ENCODE measurements at regions not wholly inside any gene's neighbourhood (a gene's known extent, or its start where the extent isn't known, plus 50 kb on each side); places are given as distances from the start of the nearest gene placed in this dataset.

- H3K4me3 ChIP-seq (ENCODE audit: control insufficient read depth, low read depth, low read length): no peak overlapping the region
- no peak for DNase-seq (ENCODE audit: low read depth)
- no peak for TF ChIP-seq CTCF (conservative IDR thresholded peaks at IDR 0.05; ENCODE audit: control insufficient read depth, insufficient read depth, low read depth, low read length)
These were observed 205.9 kb upstream of the MSX2 start for GRCh38 chr5:174518512-174518911.

- DNase-seq (ENCODE audit: low read depth): no peak
- H3K4me3 ChIP-seq (ENCODE audit: control insufficient read depth, low read depth, low read length): no peak overlapping the region
- TF ChIP-seq CTCF (conservative IDR thresholded peaks at IDR 0.05; ENCODE audit: control insufficient read depth, insufficient read depth, low read depth, low read length): no peak
These were observed 203.7 kb upstream of the MSX2 start for GRCh38 chr5:174520420-174521396.

DNA sequence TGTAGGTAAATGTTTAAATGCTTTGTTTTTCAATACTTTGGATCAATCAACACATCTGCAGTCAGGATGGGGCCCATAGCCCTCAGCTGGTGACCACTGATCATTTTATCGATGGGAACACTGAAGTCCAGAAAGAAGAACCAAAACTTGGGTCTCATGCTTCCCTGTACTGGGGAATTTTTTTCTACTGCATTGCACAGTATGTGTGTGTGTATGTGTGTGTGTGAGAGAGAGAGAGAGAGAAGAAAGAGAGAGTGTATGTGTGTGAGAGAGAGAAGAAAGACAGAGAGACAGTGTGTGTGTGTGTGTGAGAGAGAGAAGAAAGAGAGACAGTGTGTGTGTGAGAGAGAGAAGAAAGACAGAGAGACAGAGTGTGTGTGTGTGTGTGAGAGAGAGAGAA is 202.9 kb upstream of the MSX2 start:
- no peak for DNase-seq (ENCODE audit: low read depth)
- no peak overlapping the region for H3K4me3 ChIP-seq (ENCODE audit: control insufficient read depth, low read depth, low read length)
- TF ChIP-seq CTCF (conservative IDR thresholded peaks at IDR 0.05; ENCODE audit: control insufficient read depth, insufficient read depth, low read depth, low read length): no peak

- DNase-seq (ENCODE audit: low read depth): no peak
- no peak for TF ChIP-seq CTCF (conservative IDR thresholded peaks at IDR 0.05; ENCODE audit: control insufficient read depth, insufficient read depth, low read depth, low read length)
- H3K4me3 ChIP-seq (ENCODE audit: control insufficient read depth, low read depth, low read length): no peak overlapping the region
These were observed 201.7 kb upstream of the MSX2 start for GRCh38 chr5:174522480-174523260.

GRCh38 chr5:174523311-174524071 is 200.9 kb upstream of the MSX2 start:
- H3K4me3 ChIP-seq (ENCODE audit: control insufficient read depth, low read depth, low read length): no peak overlapping the region
- TF ChIP-seq CTCF (conservative IDR thresholded peaks at IDR 0.05; ENCODE audit: control insufficient read depth, insufficient read depth, low read depth, low read length): peak; percentile 10

GRCh38 chr5:174524351-174524750 is 200.0 kb upstream of the MSX2 start:
- no peak overlapping the region for H3K4me3 ChIP-seq (ENCODE audit: control insufficient read depth, low read depth, low read length)
- no peak for TF ChIP-seq CTCF (conservative IDR thresholded peaks at IDR 0.05; ENCODE audit: control insufficient read depth, insufficient read depth, low read depth, low read length)
- DNase-seq (ENCODE audit: low read depth): no peak

More at GRCh38 chr5:174523311-174524071, 200.9 kb upstream of the MSX2 start:
- DNase-seq (ENCODE audit: low read depth): no peak

Data from fibroblast of mammary gland (primary cell).